Naive thymus-derived CD4-positive, alpha-beta T cell (primary cell): ENCODE measurements at regions not wholly inside any gene's neighbourhood (a gene's known extent, or its start where the extent isn't known, plus 50 kb on each side); places are given as distances from the start of the nearest gene placed in this dataset.
"Not testable (repeated sequence)": the region's sequence is repeated elsewhere in the genome, so short reads cannot be mapped to it uniquely, and the experiment has no call there.

Experiments
- ATAC-seq: fragments of 150-1000 bp; cut with Tn5 transposase; 2 replicates; pipeline ENCODE4 v1.10.0; 2021; ENCODE audit warnings: mild to moderate bottlenecking, moderate library complexity
- CTCF ChIA-PET: fragments of 350-600 bp; sonication (Branson Sonifier 250); formaldehyde crosslinking; loops from one replicate; lab custom pipeline; 2021; ENCODE audit warnings: antibody characterized with exemption; lab: Charles Lee
- POLR2A ChIA-PET: fragments of 350-600 bp; sonication (Branson Sonifier 250); formaldehyde crosslinking; loops from one replicate; lab custom pipeline; 2021; ENCODE audit warnings: antibody characterized with exemption, inconsistent platforms; lab: Charles Lee
- DNase-seq, 9 donors: peaks; one replicate each; pipeline versions ENCODE4 v3.0.0 to v3.0.0-alpha.2; 2020 to 2022; ENCODE audit warnings: mixed read lengths in 1 of 9
- H3K27ac ChIP-seq: one replicate; pipeline ENCODE4 v1.7.0; 2013; ENCODE audit warnings: mild to moderate bottlenecking, low read depth, low read length, moderate library complexity
- H3K27me3 ChIP-seq, 2 donors: one replicate each; pipeline ENCODE4 v1.7.0; 2013; ENCODE audit warnings: low read length in 2 of 2, mild to moderate bottlenecking in 2 of 2, moderate library complexity in 2 of 2; ENCODE audit not compliant: control insufficient read depth in 2 of 2, insufficient read depth in 2 of 2
- H3K36me3 ChIP-seq, 3 experiments: 1 replicate in 2 of 3; 2 replicates in 1 of 3; pipeline ENCODE4 v1.7.0; 2013; ENCODE audit warnings: low read length in 3 of 3, mild to moderate bottlenecking in 3 of 3, moderate library complexity in 1 of 3; ENCODE audit not compliant: insufficient read depth in 3 of 3, control insufficient read depth in 2 of 3
- H3K4me1 ChIP-seq, 2 donors: one replicate each; pipeline ENCODE4 v1.7.0; 2013; ENCODE audit warnings: low read length in 2 of 2, mild to moderate bottlenecking in 2 of 2, moderate library complexity in 1 of 2; ENCODE audit not compliant: control insufficient read depth in 2 of 2, insufficient read depth in 2 of 2
- H3K4me3 ChIP-seq: 2 replicates; pipeline ENCODE4 v1.7.0; 2013; ENCODE audit warnings: mild to moderate bottlenecking, low read length
- H3K9me3 ChIP-seq, 3 experiments: 1 replicate in 2 of 3; 2 replicates in 1 of 3; pipeline ENCODE4 v1.7.0; 2013; ENCODE audit warnings: low read length in 3 of 3; ENCODE audit not compliant: control insufficient read depth in 2 of 3
- H3K27ac Mint-ChIP-seq, 9 donors: one replicate each; pipeline ENCODE4 v1.8.0; 2020 to 2022; ENCODE audit warnings: mixed read lengths in 9 of 9, mild to moderate bottlenecking in 8 of 9, moderate library complexity in 5 of 9, inconsistent platforms in 2 of 9
- H3K27me3 Mint-ChIP-seq, 5 donors: one replicate each; pipeline ENCODE4 v1.8.0; 2021 to 2022; ENCODE audit warnings: mixed read lengths in 5 of 5, mild to moderate bottlenecking in 1 of 5
- H3K36me3 Mint-ChIP-seq, 5 donors: one replicate each; pipeline ENCODE4 v1.8.0; 2020 to 2022; ENCODE audit warnings: mixed read lengths in 5 of 5, mild to moderate bottlenecking in 3 of 5, inconsistent platforms in 1 of 5
- H3K4me1 Mint-ChIP-seq, 7 donors: one replicate each; pipeline ENCODE4 v1.8.0; 2020 to 2022; ENCODE audit warnings: mixed read lengths in 7 of 7, mild to moderate bottlenecking in 3 of 7, inconsistent platforms in 1 of 7
- H3K4me3 Mint-ChIP-seq, 10 donors: one replicate each; pipeline ENCODE4 v1.8.0; 2020 to 2022; ENCODE audit warnings: mild to moderate bottlenecking in 10 of 10, mixed read lengths in 10 of 10, moderate library complexity in 6 of 10, inconsistent platforms in 2 of 10
- H3K9me3 Mint-ChIP-seq, 11 donors: one replicate each; pipeline ENCODE4 v1.8.0; 2020 to 2022; ENCODE audit warnings: mixed read lengths in 11 of 11, mild to moderate bottlenecking in 4 of 11, inconsistent platforms in 1 of 11, moderate library complexity in 1 of 11
- intact Hi-C, 2 donors: fragments of 100-400 bp; cut with micrococcal nuclease; formaldehyde crosslinking; loops; one replicate each; pipeline ENCODE4 v1.15.1; 2023

DNA sequence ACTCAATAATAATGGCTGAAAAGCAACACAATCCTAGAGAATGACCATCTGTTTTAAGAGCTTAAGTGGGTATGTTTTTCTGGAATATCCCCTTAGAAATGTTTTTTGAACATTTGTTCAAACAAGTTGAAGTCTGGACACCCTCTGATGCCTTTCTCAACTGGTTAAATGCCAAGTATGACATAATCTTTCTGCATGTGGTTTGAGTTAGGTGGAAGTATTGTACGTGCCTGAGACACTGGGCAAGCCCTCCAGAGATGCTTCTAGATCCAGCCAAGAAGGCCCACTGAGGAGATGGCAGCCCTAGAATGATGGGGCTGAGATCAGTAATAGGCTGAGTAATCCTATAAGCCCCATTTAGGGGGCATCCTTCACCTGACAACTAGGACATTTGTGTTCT lies 493.1 kb downstream of the MAGEE1 start:
- H3K27ac ChIP-seq = no peak overlapping the region
- no peaks in the 10 kb centered on the region for H3K27me3 ChIP-seq
- H3K36me3 Mint-ChIP-seq = no peaks in the 10 kb centered on the region
- H3K9me3 ChIP-seq = no peaks in the 10 kb centered on the region
- CTCF ChIA-PET = no interaction called here
- no peaks in the 10 kb centered on the region for H3K4me1 ChIP-seq
- H3K4me3 Mint-ChIP-seq = no peak overlapping the region
- H3K9me3 Mint-ChIP-seq = peaks cover 0 to 7% (median 0%) of the 10 kb centered on the region in 11 donors
- H3K4me1 Mint-ChIP-seq = no peaks in the 10 kb centered on the region
- H3K27me3 Mint-ChIP-seq = no peaks in the 10 kb centered on the region
- no peaks in the 10 kb centered on the region for H3K36me3 ChIP-seq
- DNase-seq = no peak
- POLR2A ChIA-PET = no interaction called here
- intact Hi-C loops = no loop called here
- H3K4me3 ChIP-seq = no peak overlapping the region
- ATAC-seq = no peak
- H3K27ac Mint-ChIP-seq = no peak overlapping the region

DNA sequence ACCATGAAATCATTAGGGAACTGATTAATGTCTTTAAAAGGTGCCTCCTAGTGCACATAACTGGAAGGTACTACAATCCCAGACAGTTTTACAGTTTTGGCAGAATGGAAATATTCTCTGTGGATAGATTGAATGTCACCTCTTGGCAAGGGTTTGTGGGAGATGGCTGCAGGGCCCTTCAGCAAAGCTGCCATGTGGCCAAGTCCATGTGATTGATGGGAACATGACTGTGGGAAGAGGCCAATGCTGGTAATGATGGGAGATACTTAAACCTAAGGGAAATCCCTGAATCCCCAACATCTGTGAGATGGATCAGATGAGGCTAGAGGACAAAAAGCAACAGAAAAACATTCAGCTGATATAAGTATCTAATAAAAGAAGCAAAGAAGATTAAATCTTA lies 493.7 kb downstream of the MAGEE1 start:
- no peaks in the 10 kb centered on the region for H3K36me3 Mint-ChIP-seq
- Histone ChIP-seq H3K27me3 (no peaks in the 10 kb centered on the region), H3K4me1 (no peaks in the 10 kb centered on the region), H3K27ac (no peak overlapping the region), H3K36me3 (no peaks in the 10 kb centered on the region), H3K9me3 (no peaks in the 10 kb centered on the region), H3K4me3 (no peak overlapping the region)
- intact Hi-C loops = no loop called here
- CTCF ChIA-PET = no interaction called here
- no peaks in the 10 kb centered on the region for H3K27me3 Mint-ChIP-seq
- H3K9me3 Mint-ChIP-seq = peaks cover 0 to 7% (median 0%) of the 10 kb centered on the region in 11 donors
- POLR2A ChIA-PET = no interaction called here
- no peak for DNase-seq
- no peak for ATAC-seq
- no peak overlapping the region for H3K27ac Mint-ChIP-seq
- H3K4me3 Mint-ChIP-seq = no peak overlapping the region
- no peaks in the 10 kb centered on the region for H3K4me1 Mint-ChIP-seq

DNA sequence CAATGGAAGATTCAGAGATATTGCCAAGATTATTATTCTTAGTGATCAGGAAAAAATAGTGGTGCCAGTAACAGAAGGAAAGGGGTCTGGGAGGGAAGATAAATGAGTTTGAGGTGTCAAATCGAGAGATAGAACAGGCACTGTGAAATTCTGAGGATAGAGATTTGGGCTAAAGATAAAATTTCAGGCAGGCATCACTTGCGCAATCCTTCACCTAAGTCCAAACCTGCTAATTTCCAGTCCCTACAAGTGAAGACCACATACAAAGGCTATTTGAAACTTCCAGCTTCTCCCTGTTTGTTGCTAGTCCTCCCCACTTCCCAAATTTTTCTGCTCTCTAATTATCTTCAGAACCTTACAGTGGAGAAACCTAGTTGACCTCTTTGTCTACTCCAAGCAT lies 494.6 kb downstream of the MAGEE1 start:
- ChIA-PET CTCF (no interaction called here), POLR2A (no interaction called here)
- H3K27ac Mint-ChIP-seq = no peak overlapping the region
- no peaks in the 10 kb centered on the region for H3K9me3 ChIP-seq
- DNase-seq = no peak
- H3K4me3 Mint-ChIP-seq = no peak overlapping the region
- H3K36me3 Mint-ChIP-seq = no peaks in the 10 kb centered on the region
- no peak for ATAC-seq
- no peaks in the 10 kb centered on the region for H3K4me1 ChIP-seq
- no peak overlapping the region for H3K27ac ChIP-seq
- H3K9me3 Mint-ChIP-seq = peaks cover 0 to 8% (median under 1%) of the 10 kb centered on the region in 11 donors
- no peaks in the 10 kb centered on the region for H3K27me3 Mint-ChIP-seq
- no peaks in the 10 kb centered on the region for H3K36me3 ChIP-seq
- no peak overlapping the region for H3K4me3 ChIP-seq
- H3K4me1 Mint-ChIP-seq = no peaks in the 10 kb centered on the region
- intact Hi-C loops = no loop called here
- H3K27me3 ChIP-seq = no peaks in the 10 kb centered on the region

DNA sequence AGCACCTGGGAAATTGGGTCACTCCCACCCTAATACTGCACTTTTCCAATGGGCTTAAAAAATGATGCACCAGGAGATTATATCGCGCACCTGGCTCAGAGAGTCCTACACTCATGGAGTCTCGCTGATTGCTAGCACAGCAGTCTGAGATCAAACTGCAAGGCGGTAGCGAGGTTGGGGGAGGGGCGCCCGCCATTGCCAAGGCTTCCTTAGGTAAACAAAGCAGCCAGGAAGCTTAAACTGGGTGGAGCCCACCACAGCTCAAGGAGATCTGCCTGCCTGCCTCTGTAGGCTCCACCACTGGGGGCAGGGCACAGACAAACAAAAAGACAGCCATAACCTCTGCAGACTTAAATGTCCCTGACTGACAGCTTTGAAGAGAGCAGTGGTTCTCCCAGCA lies 497.1 kb downstream of the MAGEE1 start:
- H3K4me1 Mint-ChIP-seq, H3K36me3 Mint-ChIP-seq, POLR2A ChIA-PET, H3K4me3 ChIP-seq, H3K9me3 ChIP-seq, ATAC-seq, H3K9me3 Mint-ChIP-seq, H3K4me3 Mint-ChIP-seq, intact Hi-C loops, H3K27me3 Mint-ChIP-seq, H3K36me3 ChIP-seq, DNase-seq, H3K4me1 ChIP-seq, CTCF ChIA-PET, H3K27ac ChIP-seq, H3K27ac Mint-ChIP-seq, H3K27me3 ChIP-seq: not testable (repeated sequence)

DNA sequence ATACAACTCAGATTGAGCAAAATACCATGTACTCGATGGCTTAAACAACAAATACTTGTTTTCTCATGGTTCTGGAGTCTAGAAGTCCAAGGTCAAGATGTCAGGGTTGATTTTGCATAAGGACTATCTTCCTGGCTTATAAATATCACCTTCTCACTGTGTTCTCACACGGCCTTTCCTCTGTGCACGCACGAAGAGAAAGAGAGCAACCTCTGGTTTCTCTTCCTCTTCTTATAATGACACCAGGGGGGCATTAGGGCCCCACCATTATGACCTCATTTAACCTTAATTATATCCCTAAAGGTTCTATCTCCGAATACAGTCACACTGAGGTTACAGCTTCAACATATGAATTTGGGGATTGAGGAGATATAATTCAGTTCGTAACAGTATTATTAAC lies 504.0 kb downstream of the MAGEE1 start:
- no peaks in the 10 kb centered on the region for H3K4me1 ChIP-seq
- H3K27ac ChIP-seq = no peak overlapping the region
- H3K4me3 Mint-ChIP-seq = no peak overlapping the region
- no peaks in the 10 kb centered on the region for H3K36me3 ChIP-seq
- DNase-seq (no peak), ATAC-seq (no peak)
- no peak overlapping the region for H3K27ac Mint-ChIP-seq
- no peaks in the 10 kb centered on the region for H3K27me3 ChIP-seq
- ChIA-PET CTCF (no interaction called here), POLR2A (no interaction called here)
- intact Hi-C loops = no loop called here
- H3K9me3 ChIP-seq = no peaks in the 10 kb centered on the region
- peaks cover 0 to 5% (median 0%) of the 10 kb centered on the region in 11 donors for H3K9me3 Mint-ChIP-seq
- no peaks in the 10 kb centered on the region for H3K4me1 Mint-ChIP-seq
- H3K27me3 Mint-ChIP-seq = no peaks in the 10 kb centered on the region
- H3K4me3 ChIP-seq = no peak overlapping the region
- no peaks in the 10 kb centered on the region for H3K36me3 Mint-ChIP-seq

DNA sequence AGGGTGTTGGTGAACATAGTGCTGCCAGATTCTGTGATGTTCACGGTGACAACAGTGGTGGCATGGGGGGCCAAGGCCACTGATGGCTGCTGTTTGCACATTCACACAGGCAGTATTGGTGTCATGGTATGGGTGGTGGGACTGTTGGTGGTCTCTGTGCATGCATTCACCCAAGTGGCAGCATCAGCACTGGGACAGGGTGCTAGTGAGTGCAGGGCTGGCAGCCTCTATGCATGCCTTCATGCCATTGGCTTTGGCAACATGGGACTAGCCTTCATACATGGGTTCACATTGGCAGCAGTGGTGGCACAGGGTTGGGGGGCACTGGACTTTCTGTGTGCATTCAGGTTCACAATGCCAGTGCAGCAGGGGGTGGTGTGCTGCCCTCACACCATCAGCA lies 489.7 kb upstream of the FGF16 start:
- Mint-ChIP-seq H3K36me3 (no peaks in the 10 kb centered on the region), H3K4me3 (no peak overlapping the region), H3K4me1 (no peaks in the 10 kb centered on the region), H3K27me3 (no peaks in the 10 kb centered on the region), H3K27ac (no peak overlapping the region), H3K9me3 (peaks cover 0 to 30% (median 9%) of the 10 kb centered on the region in 11 donors)
- H3K27me3 ChIP-seq = no peaks in the 10 kb centered on the region
- intact Hi-C loops = no loop called here
- no peak overlapping the region for H3K27ac ChIP-seq
- H3K4me3 ChIP-seq = no peak overlapping the region
- DNase-seq = no peak
- no peak for ATAC-seq
- CTCF ChIA-PET = no interaction called here
- no peaks in the 10 kb centered on the region for H3K9me3 ChIP-seq
- H3K4me1 ChIP-seq = no peaks in the 10 kb centered on the region
- H3K36me3 ChIP-seq = no peaks in the 10 kb centered on the region
- POLR2A ChIA-PET = no interaction called here

DNA sequence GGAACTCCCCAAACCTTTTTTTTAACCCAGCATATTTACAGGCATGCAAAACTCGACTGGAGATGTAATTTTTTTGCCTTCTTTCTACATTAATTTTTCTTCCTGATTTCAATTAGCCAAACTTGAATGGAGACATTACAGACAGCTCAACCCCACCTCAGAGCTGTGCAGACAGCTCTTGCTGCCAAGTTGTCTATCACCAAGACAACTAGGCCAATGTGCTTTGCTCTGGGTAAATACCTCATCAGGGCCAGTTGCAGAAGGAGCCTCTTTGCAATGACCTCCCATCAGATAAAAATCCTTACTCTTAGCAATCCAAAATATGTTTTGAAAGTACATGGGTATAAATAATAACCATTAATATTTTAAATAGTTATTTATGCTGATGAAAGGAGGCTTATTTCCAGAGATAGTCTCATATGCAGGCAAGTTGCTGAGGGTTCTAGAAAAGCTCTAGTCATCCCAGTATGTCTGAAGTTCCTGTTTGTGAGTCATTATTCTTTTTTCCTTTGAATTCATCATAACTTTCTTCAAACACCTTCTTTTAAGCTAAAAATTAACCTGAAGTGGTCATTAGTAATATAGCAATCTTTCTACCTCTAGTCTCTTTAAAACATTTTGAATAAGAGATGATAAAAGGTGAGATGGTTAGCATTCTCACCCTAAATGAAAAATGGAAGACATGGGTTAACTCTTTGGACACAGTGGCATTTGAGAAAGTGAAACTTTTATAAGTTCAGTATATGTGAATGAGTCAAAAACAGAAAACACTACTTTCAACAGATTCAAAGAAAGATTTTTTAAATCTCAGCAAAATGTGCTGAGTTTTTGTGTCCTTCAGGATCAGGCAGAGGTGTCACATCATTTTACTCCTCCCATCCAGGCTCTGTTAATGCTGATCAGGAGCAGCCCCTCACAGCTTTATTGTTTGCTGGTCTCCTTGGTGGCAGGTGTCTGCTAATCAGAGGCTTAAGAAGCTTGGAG lies 475.5 kb upstream of the FGF16 start:
- H3K4me1 Mint-ChIP-seq = no peaks in the 10 kb centered on the region
- H3K9me3 Mint-ChIP-seq = peaks cover 0 to 2% (median 0%) of the 10 kb centered on the region in 11 donors
- ATAC-seq (no peak), DNase-seq (no peak)
- no peaks in the 10 kb centered on the region for H3K36me3 ChIP-seq
- H3K27ac Mint-ChIP-seq = no peak overlapping the region
- H3K4me3 Mint-ChIP-seq = no peak overlapping the region
- H3K27me3 ChIP-seq = no peaks in the 10 kb centered on the region
- intact Hi-C loops = no loop called here
- H3K9me3 ChIP-seq = no peaks in the 10 kb centered on the region
- H3K36me3 Mint-ChIP-seq = no peaks in the 10 kb centered on the region
- ChIA-PET POLR2A (no interaction called here), CTCF (no interaction called here)
- H3K4me1 ChIP-seq = no peaks in the 10 kb centered on the region
- H3K27ac ChIP-seq = no peak overlapping the region
- H3K4me3 ChIP-seq = no peak overlapping the region
- no peaks in the 10 kb centered on the region for H3K27me3 Mint-ChIP-seq
